ENCODE measurements at regions not wholly inside any gene's neighbourhood (a gene's known extent, or its start where the extent isn't known, plus 50 kb on each side); places are given as distances from the start of the nearest gene placed in this dataset.

GRCh38 chr14:96660123-96660522 is 137.1 kb upstream of the VRK1 start:
- H3K36me3 ChIP-seq, result no peaks in the 10 kb centered on the region; a peak in 1 of 22 replicates
- H3K4me2 ChIP-seq, result peak overlapping the region in 4 of 11 experiments; percentile 12 to 53 (median 42); a peak in 4 of 22 replicates
- H3K27ac ChIP-seq, result no peak overlapping the region
- H3K9me3 ChIP-seq (replicated peaks in 1 of 11), result peaks cover 11 to 18% (median 14%) of the 10 kb centered on the region in 11 experiments; a peak in 21 of 22 replicates
- H3K4me3 ChIP-seq, result no peak overlapping the region
- H3K27me3 ChIP-seq, result no peaks in the 10 kb centered on the region
- H3K4me1 ChIP-seq, result peaks cover 0 to 9% (median 5%) of the 10 kb centered on the region in 10 experiments; a peak in 7 of 20 replicates
- H4K20me1 ChIP-seq, result no peaks in the 10 kb centered on the region
- no peak for TF ChIP-seq Cebpa-rat (IDR thresholded peaks at IDR 0.05)
- H3K9ac ChIP-seq, result no peak overlapping the region

- no peaks in the 10 kb centered on the region for H3K27me3 ChIP-seq
- H3K9ac ChIP-seq, result no peak overlapping the region
- peaks cover 11 to 19% (median 15%) of the 10 kb centered on the region in 11 experiments; a peak in 21 of 22 replicates for H3K9me3 ChIP-seq (replicated peaks in 1 of 11)
- no peak for TF ChIP-seq Cebpa-rat (IDR thresholded peaks at IDR 0.05)
- H3K4me2 ChIP-seq, result peak overlapping the region in 7 of 11 experiments; percentile 12 to 53 (median 22); a peak in 9 of 22 replicates
- peaks cover 0 to 9% (median 5%) of the 10 kb centered on the region in 10 experiments; a peak in 7 of 20 replicates for H3K4me1 ChIP-seq
- H3K36me3 ChIP-seq, result no peaks in the 10 kb centered on the region; a peak in 1 of 22 replicates
- H3K27ac ChIP-seq, result no peak overlapping the region
- no peaks in the 10 kb centered on the region for H4K20me1 ChIP-seq
- H3K4me3 ChIP-seq, result no peak overlapping the region
Measured at GRCh38 chr14:96660667-96661066, 136.5 kb upstream of the VRK1 start.

DNA sequence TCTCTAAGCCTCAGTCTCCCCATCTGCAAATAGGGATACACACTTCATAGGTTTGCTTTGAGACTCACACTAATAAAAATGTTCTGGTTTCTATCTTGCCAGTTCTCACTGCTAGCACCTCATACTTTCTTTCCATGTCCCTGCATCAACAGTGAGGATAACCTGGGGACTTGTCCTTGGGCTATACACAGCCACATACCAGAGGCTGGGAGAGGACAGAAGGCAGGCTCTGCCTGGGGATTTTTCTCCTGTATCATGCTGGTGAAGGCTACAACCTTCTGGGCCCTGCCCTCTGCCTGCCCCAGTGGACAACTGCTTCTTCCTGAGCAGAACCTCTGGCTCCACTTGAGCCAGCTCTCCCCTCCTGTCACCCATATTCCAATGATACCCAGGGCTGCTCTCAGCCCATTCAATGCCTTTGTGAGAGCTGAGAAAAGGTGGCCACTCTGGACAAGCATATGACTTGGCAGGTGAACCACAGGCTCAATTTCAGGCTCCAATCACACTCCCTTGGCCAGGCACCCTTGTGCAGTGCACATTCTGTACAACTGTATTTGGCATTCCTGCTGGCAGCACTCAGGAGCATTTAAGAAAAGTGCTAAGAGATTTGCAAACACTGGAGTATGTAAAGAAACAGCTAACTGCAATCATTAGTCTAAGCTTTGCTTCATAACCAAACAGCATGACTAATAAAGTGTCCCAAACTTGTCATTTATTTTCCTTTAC is 135.8 kb upstream of the VRK1 start:
- no peaks in the 10 kb centered on the region; a peak in 1 of 22 replicates for H3K36me3 ChIP-seq
- H3K4me1 ChIP-seq, result peaks cover 0 to 9% (median 5%) of the 10 kb centered on the region in 10 experiments; a peak in 7 of 20 replicates
- peaks cover 11 to 18% (median 12%) of the 10 kb centered on the region in 11 experiments; a peak in 21 of 22 replicates for H3K9me3 ChIP-seq (replicated peaks in 1 of 11)
- H4K20me1 ChIP-seq, result no peaks in the 10 kb centered on the region
- H3K27ac ChIP-seq, result no peak overlapping the region
- no peak overlapping the region for H3K4me3 ChIP-seq
- 0 out of 22 replicates have a peak overlapping the region, but pooled peaks of 1 of the 11 experiments have one; percentile 20 for H3K4me2 ChIP-seq
- TF ChIP-seq Cebpa-rat (IDR thresholded peaks at IDR 0.05), result no peak
- H3K9ac ChIP-seq, result no peak overlapping the region
- H3K27me3 ChIP-seq, result no peaks in the 10 kb centered on the region

- Histone ChIP-seq H3K4me3 (no peak overlapping the region), H3K36me3 (no peaks in the 10 kb centered on the region), H4K20me1 (no peaks in the 10 kb centered on the region), H3K27me3 (no peaks in the 10 kb centered on the region), H3K9ac (no peak overlapping the region), H3K27ac (no peak overlapping the region), H3K4me2 (no peak overlapping the region), H3K4me1 (peaks cover 0 to 9% (median 5%) of the 10 kb centered on the region in 10 experiments; a peak in 7 of 20 replicates), H3K9me3 (replicated peaks in 1 of 11) (peaks cover 2 to 9% (median 3%) of the 10 kb centered on the region in 11 experiments; a peak in 14 of 22 replicates)
- TF ChIP-seq Cebpa-rat (IDR thresholded peaks at IDR 0.05), result no peak
Measured at GRCh38 chr14:96662116-96662970, 134.8 kb upstream of the VRK1 start.

GRCh38 chr14:96663076-96663475 is 134.1 kb upstream of the VRK1 start:
- H4K20me1 ChIP-seq, result no peaks in the 10 kb centered on the region
- no peak overlapping the region for H3K4me2 ChIP-seq
- H3K27ac ChIP-seq, result no peak overlapping the region
- H3K9me3 ChIP-seq (replicated peaks in 1 of 11), result peaks cover 0 to 7% (median 0%) of the 10 kb centered on the region in 11 experiments; a peak in 3 of 22 replicates
- peaks cover 0 to 9% (median 5%) of the 10 kb centered on the region in 10 experiments; a peak in 7 of 20 replicates for H3K4me1 ChIP-seq
- no peak overlapping the region for H3K4me3 ChIP-seq
- H3K9ac ChIP-seq, result no peak overlapping the region
- H3K36me3 ChIP-seq, result no peaks in the 10 kb centered on the region
- H3K27me3 ChIP-seq, result no peaks in the 10 kb centered on the region
- TF ChIP-seq Cebpa-rat (IDR thresholded peaks at IDR 0.05), result no peak

DNA sequence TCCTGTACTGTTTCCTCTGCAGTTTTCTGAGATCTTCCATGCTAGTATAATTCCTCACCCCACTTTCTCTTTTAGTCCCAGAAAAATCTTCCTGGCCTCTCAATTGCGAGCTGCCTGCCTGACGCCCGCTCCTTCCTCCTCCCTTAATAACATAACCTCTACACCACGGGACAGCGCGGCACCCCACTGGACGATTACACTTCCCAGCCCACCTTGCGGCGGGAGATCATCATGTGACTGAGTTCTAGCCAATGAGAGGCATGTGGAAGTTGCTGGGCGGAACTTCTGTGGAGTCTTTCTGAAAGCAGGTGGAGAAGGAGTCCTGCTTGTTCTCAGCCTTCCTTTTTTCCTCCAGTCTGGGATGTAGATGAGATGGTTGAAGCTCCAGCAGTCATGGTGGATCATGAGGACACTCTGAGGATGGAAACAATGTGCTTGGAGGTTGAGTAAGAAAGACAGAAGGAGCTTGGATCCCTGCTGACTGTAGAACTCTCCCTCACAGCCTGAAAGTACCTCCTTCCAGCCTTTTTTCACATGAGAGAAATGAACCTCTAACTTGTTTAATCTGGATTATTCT is 133.6 kb upstream of the VRK1 start:
- H3K4me2 ChIP-seq, result no peak overlapping the region
- H3K27ac ChIP-seq, result no peak overlapping the region
- TF ChIP-seq Cebpa-rat (IDR thresholded peaks at IDR 0.05), result no peak
- H4K20me1 ChIP-seq, result no peaks in the 10 kb centered on the region
- H3K4me3 ChIP-seq, result no peak overlapping the region
- H3K27me3 ChIP-seq, result no peaks in the 10 kb centered on the region
- no peak overlapping the region for H3K9ac ChIP-seq
- no peaks in the 10 kb centered on the region for H3K36me3 ChIP-seq
- H3K9me3 ChIP-seq (replicated peaks in 1 of 11), result peaks cover 0 to 7% (median 0%) of the 10 kb centered on the region in 11 experiments; a peak in 3 of 22 replicates
- H3K4me1 ChIP-seq, result peaks cover 0 to 9% (median 5%) of the 10 kb centered on the region in 10 experiments; a peak in 7 of 20 replicates

- Histone ChIP-seq H3K9ac (no peak overlapping the region), H3K27ac (no peak overlapping the region), H3K9me3 (replicated peaks in 1 of 11) (peaks cover 0 to 7% (median 0%) of the 10 kb centered on the region in 11 experiments; a peak in 3 of 22 replicates), H3K4me3 (no peak overlapping the region), H3K36me3 (no peaks in the 10 kb centered on the region), H3K4me1 (no peaks in the 10 kb centered on the region), H3K4me2 (no peak overlapping the region), H3K27me3 (no peaks in the 10 kb centered on the region), H4K20me1 (no peaks in the 10 kb centered on the region; a peak in 1 of 22 replicates)
- no peak for TF ChIP-seq Cebpa-rat (IDR thresholded peaks at IDR 0.05)
Measured at GRCh38 chr14:96666088-96666487, 131.1 kb upstream of the VRK1 start.

DNA sequence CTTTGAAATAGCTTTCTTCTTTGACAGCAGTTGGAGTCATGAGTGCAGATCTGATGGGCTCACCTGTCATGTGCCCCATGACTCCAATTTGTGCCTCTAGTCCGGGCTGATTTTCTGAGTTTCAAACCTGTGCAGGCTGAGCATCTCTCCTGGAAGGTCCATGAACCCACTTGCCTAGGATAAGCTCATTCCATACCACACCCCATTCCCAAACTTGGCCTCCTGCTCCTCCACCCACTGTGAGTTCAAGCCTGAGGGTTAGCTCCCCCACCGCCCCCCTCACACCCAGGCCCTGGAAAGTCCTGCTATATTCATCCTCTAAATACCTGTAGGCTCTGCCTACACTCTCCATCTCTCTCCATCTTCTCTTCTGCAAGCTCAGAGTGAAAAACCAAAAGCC is 126.8 kb upstream of the VRK1 start:
- H3K36me3 ChIP-seq, result no peaks in the 10 kb centered on the region
- H3K9me3 ChIP-seq (replicated peaks in 1 of 11), result peaks cover 0 to 7% (median 0%) of the 10 kb centered on the region in 11 experiments; a peak in 3 of 22 replicates
- H3K9ac ChIP-seq, result no peak overlapping the region
- TF ChIP-seq Cebpa-rat (IDR thresholded peaks at IDR 0.05), result no peak
- no peak overlapping the region for H3K27ac ChIP-seq
- peaks cover 5 to 14% (median 11%) of the 10 kb centered on the region in 10 experiments for H3K4me1 ChIP-seq
- H3K27me3 ChIP-seq, result no peaks in the 10 kb centered on the region
- H3K4me3 ChIP-seq, result no peak overlapping the region
- H4K20me1 ChIP-seq, result no peaks in the 10 kb centered on the region; a peak in 1 of 22 replicates
- no peak overlapping the region for H3K4me2 ChIP-seq
